GM12891 (cell line): ENCODE measurements at regions not wholly inside any gene's neighbourhood (a gene's known extent, or its start where the extent isn't known, plus 50 kb on each side); places are given as distances from the start of the nearest gene placed in this dataset.

Experiments
- POLR2A ChIP-seq: IDR thresholded peaks from 2 replicates; pipeline ENCODE4 v1.6.1; 2011; ENCODE audit warnings: low read depth, low read length, control low read depth
- POLR2AphosphoS5 ChIP-seq: IDR thresholded peaks from 2 replicates; pipeline ENCODE4 v1.6.1; 2011; ENCODE audit warnings: low read depth, low read length, control low read depth
- TAF1 ChIP-seq: IDR thresholded peaks from 2 replicates; pipeline ENCODE4 v1.6.1; 2011; ENCODE audit warnings: low read depth, low read length, control low read depth

GRCh38 chr9:68619636-68620035 lies 79.0 kb upstream of the TMEM252 start:
- TF ChIP-seq POLR2A (no peak), POLR2AphosphoS5 (no peak), TAF1 (no peak)
